ENCODE measurements at regions not wholly inside any gene's neighbourhood (a gene's known extent, or its start where the extent isn't known, plus 50 kb on each side); places are given as distances from the start of the nearest gene placed in this dataset.

DNA sequence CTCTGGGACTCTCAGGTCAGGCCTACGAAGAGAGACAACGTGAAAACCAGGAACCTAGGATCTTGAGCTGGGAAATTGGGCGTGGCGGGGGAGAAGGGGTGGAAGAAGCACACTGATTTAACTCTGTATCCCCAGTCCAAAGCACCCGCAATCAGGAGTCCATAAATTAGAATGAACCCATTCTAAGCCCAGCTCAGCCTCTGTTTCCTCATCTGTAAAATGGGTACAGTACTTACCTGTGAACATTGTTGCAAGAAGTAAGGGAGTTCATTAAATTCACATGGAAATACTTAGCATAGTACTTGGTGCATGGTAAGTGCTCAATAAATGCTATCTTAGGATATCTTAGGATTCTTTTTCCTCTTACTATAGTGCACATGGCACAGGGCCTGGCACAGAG lies 326.7 kb downstream of the BCOR start:
- Histone ChIP-seq H3K27ac (ENCODE audit: low read depth, low read length) (no peak overlapping the region), H3K4me3 (ENCODE audit: low read length) (no peak overlapping the region)
- 95% methylated on average over 5 of the region's 5 CpGs; no CpG with 5 or more reads in 1 of the 2 experiments for WGBS, 2 experiments (ENCODE audit: insufficient coverage in 1 of 2, insufficient read length in 1 of 2)

GRCh38 chrX:39772057-39772832 lies 325.5 kb downstream of the BCOR start:
- Histone ChIP-seq H3K27me3 (ENCODE audit: control insufficient read depth, insufficient read depth, low read length, poor library complexity, severe bottlenecking) (no peaks in the 10 kb centered on the region), H3K27ac (ENCODE audit: low read depth, low read length) (no peak overlapping the region), H3K4me3 (ENCODE audit: low read length) (no peak overlapping the region), H3K9me3 (ENCODE audit: control insufficient read depth, low read length) (no peaks in the 10 kb centered on the region), H3K36me3 (ENCODE audit: control insufficient read depth, insufficient read depth, low read length) (no peaks in the 10 kb centered on the region), H3K4me1 (ENCODE audit: control insufficient read depth, insufficient read depth, low read length) (no peaks in the 10 kb centered on the region), H3K9ac (ENCODE audit: extremely low read depth, low read length, poor library complexity, severe bottlenecking) (no peak overlapping the region)
- no peaks in the 10 kb centered on the region for H3K36me3 Mint-ChIP-seq (ENCODE audit: low read depth)
- WGBS, 2 experiments (ENCODE audit: insufficient coverage in 1 of 2, insufficient read length in 1 of 2): 5% methylated on average over 21 of the region's 21 CpGs; no CpG with 5 or more reads in 1 of the 2 experiments
- no peaks in the 10 kb centered on the region for H3K9me3 Mint-ChIP-seq
- DNase-seq: peak; percentile 94
- H3K4me1 Mint-ChIP-seq: peaks cover 33% of the 10 kb centered on the region
- peak overlapping the region; percentile 82 for H3K27ac Mint-ChIP-seq
- H3K27me3 Mint-ChIP-seq (ENCODE audit: insufficient read depth): peaks cover 13% of the 10 kb centered on the region
- peak; percentile 38 for TF ChIP-seq CTCF (conservative IDR thresholded peaks at IDR 0.05)
- peak overlapping the region; percentile 31 for H3K4me3 Mint-ChIP-seq

More for the DNA sequence above, 326.7 kb downstream of the BCOR start:
- Mint-ChIP-seq H3K36me3 (ENCODE audit: low read depth) (no peaks in the 10 kb centered on the region), H3K4me1 (peaks cover 40% of the 10 kb centered on the region), H3K27me3 (ENCODE audit: insufficient read depth) (peaks cover 13% of the 10 kb centered on the region), H3K27ac (no peak overlapping the region), H3K4me3 (no peak overlapping the region), H3K9me3 (no peaks in the 10 kb centered on the region)
- Histone ChIP-seq H3K27me3 (ENCODE audit: control insufficient read depth, insufficient read depth, low read length, poor library complexity, severe bottlenecking) (no peaks in the 10 kb centered on the region), H3K4me1 (ENCODE audit: control insufficient read depth, insufficient read depth, low read length) (no peaks in the 10 kb centered on the region), H3K36me3 (ENCODE audit: control insufficient read depth, insufficient read depth, low read length) (no peaks in the 10 kb centered on the region), H3K9me3 (ENCODE audit: control insufficient read depth, low read length) (no peaks in the 10 kb centered on the region), H3K9ac (ENCODE audit: extremely low read depth, low read length, poor library complexity, severe bottlenecking) (no peak overlapping the region)
- DNase-seq: no peak
- TF ChIP-seq CTCF (conservative IDR thresholded peaks at IDR 0.05): no peak

GRCh38 chrX:39773150-39773549 lies 324.6 kb downstream of the BCOR start:
- Histone ChIP-seq H3K9me3 (ENCODE audit: control insufficient read depth, low read length) (no peaks in the 10 kb centered on the region), H3K27me3 (ENCODE audit: control insufficient read depth, insufficient read depth, low read length, poor library complexity, severe bottlenecking) (no peaks in the 10 kb centered on the region), H3K36me3 (ENCODE audit: control insufficient read depth, insufficient read depth, low read length) (no peaks in the 10 kb centered on the region), H3K9ac (ENCODE audit: extremely low read depth, low read length, poor library complexity, severe bottlenecking) (no peak overlapping the region), H3K4me1 (ENCODE audit: control insufficient read depth, insufficient read depth, low read length) (no peaks in the 10 kb centered on the region), H3K4me3 (ENCODE audit: low read length) (no peak overlapping the region), H3K27ac (ENCODE audit: low read depth, low read length) (no peak overlapping the region)
- TF ChIP-seq CTCF (conservative IDR thresholded peaks at IDR 0.05): no peak
- Mint-ChIP-seq H3K27me3 (ENCODE audit: insufficient read depth) (peaks cover 7% of the 10 kb centered on the region), H3K36me3 (ENCODE audit: low read depth) (no peaks in the 10 kb centered on the region), H3K9me3 (no peaks in the 10 kb centered on the region), H3K4me1 (peaks cover 33% of the 10 kb centered on the region), H3K27ac (peak overlapping the region; percentile 23), H3K4me3 (peak overlapping the region; percentile 31)
- DNase-seq: peak; percentile 68
- 18% methylated on average over 2 of the region's 3 CpGs; no CpG with 5 or more reads in 1 of the 2 experiments for WGBS, 2 experiments (ENCODE audit: insufficient coverage in 1 of 2, insufficient read length in 1 of 2)

All from endodermal cell (in vitro differentiated cells).